H1 (cell line): ENCODE measurements at regions not wholly inside any gene's neighbourhood (a gene's known extent, or its start where the extent isn't known, plus 50 kb on each side); places are given as distances from the start of the nearest gene placed in this dataset.
"Not testable (repeated sequence)": the region's sequence is repeated elsewhere in the genome, so short reads cannot be mapped to it uniquely, and the experiment has no call there.

Source experiments
- POLR2AphosphoS5 ChIP-seq: IDR thresholded peaks from 2 replicates; pipeline ENCODE4 v1.6.1; 2011; ENCODE audit warnings: low read depth, low read length
- TF ChIP-seq, protein P1 (sequence below), 3 experiments: IDR thresholded peaks; 1 replicate in 2 of 3; 2 replicates in 1 of 3; pipeline versions ENCODE4 v1.5.1 to v1.6.1; 2011; ENCODE audit warnings: low read length in 3 of 3, mild to moderate bottlenecking in 3 of 3, inconsistent platforms in 2 of 3, low read depth in 1 of 3, moderate library complexity in 1 of 3; ENCODE audit not compliant: insufficient read depth in 1 of 3; ENCODE audit errors: control extremely low read depth in 1 of 3

DNA sequence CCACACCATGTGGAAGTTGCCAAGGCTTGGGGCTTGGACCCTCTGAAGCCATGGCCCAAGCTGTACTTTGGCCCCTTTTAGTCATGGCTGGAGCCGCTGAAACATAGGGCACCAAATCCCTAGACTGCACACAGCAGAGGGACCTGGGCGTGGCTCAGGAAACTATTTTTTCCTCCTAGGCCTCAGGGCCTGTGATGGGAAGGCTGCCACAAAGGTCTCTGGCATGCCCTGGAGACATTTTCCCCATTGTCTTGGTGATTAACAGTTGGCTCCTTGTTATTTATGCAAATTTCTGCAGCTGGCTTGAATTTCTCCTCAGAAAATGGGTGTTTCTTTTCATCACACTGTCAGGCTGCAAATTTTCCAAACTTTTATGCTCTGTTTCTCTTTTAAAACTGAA, 102.3 kb downstream of the SPP2 start:
- not testable (repeated sequence) for TF ChIP-seq POLR2AphosphoS5
- TF ChIP-seq, protein P1, sequence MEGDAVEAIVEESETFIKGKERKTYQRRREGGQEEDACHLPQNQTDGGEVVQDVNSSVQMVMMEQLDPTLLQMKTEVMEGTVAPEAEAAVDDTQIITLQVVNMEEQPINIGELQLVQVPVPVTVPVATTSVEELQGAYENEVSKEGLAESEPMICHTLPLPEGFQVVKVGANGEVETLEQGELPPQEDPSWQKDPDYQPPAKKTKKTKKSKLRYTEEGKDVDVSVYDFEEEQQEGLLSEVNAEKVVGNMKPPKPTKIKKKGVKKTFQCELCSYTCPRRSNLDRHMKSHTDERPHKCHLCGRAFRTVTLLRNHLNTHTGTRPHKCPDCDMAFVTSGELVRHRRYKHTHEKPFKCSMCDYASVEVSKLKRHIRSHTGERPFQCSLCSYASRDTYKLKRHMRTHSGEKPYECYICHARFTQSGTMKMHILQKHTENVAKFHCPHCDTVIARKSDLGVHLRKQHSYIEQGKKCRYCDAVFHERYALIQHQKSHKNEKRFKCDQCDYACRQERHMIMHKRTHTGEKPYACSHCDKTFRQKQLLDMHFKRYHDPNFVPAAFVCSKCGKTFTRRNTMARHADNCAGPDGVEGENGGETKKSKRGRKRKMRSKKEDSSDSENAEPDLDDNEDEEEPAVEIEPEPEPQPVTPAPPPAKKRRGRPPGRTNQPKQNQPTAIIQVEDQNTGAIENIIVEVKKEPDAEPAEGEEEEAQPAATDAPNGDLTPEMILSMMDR (IDR thresholded peaks at IDR 0.05; ENCODE audit: control extremely low read depth in 1 of 3, insufficient read depth in 1 of 3, low read depth in 1 of 3, low read length in 3 of 3): not testable (repeated sequence)
